Endothelial cell of umbilical vein (primary cell): ENCODE measurements at regions not wholly inside any gene's neighbourhood (a gene's known extent, or its start where the extent isn't known, plus 50 kb on each side); places are given as distances from the start of the nearest gene placed in this dataset.

ENCODE experiments used
- BruUV-seq: library from RNA; stranded (reverse); fragments of 400-500 nt; replicated peaks from 2 replicates; lab custom pipeline; 2021; lab: Mats Ljungman, UMichigan
- CTCF ChIA-PET: fragments of 300-600, 350-600 bp; sonication (Branson Sonifier 250); formaldehyde crosslinking; loops from one replicate; lab custom pipeline; 2021; ENCODE audit warnings: antibody characterized with exemption, inconsistent platforms; lab: Charles Lee
- POLR2A ChIA-PET: fragments of 300-600, 350-600 bp; sonication (Branson Sonifier 250); formaldehyde crosslinking; loops from one replicate; lab custom pipeline; 2021; ENCODE audit warnings: antibody characterized with exemption, inconsistent platforms; lab: Charles Lee
- DNase-seq: peaks from one replicate; pipeline ENCODE4 v3.0.0-alpha.2; 2011; ENCODE audit warnings: low read depth, low spot score
- FAIRE-seq: peaks from 2 replicates; lab custom pipeline; 2011; peaks lifted over from hg19 to GRCh38; lab: Jason Lieb, UNC
- H2AFZ ChIP-seq: 2 replicates; pipeline ENCODE4 v1.6.0; 2012; ENCODE audit warnings: low read depth, low read length, control low read depth, inconsistent platforms
- H3K27ac ChIP-seq: 2 replicates; pipeline ENCODE4 v1.5.1; 2011; ENCODE audit warnings: low read depth, mild to moderate bottlenecking, control low read depth, low read length, moderate library complexity; ENCODE audit not compliant: insufficient read depth
- H3K27me3 ChIP-seq, 2 experiments: 2 replicates each; pipeline versions ENCODE4 v1.6.0 to v1.6.1; 2011; ENCODE audit warnings: low read length in 2 of 2, mixed read lengths in 1 of 2; ENCODE audit not compliant: control insufficient read depth in 2 of 2, insufficient read depth in 2 of 2
- H3K36me3 ChIP-seq, 2 experiments: 2 replicates in 1 of 2; 3 replicates in 1 of 2; pipeline ENCODE4 v1.5.1; 2011; ENCODE audit warnings: low read length in 2 of 2, mild to moderate bottlenecking in 1 of 2, moderate library complexity in 1 of 2; ENCODE audit not compliant: control insufficient read depth in 2 of 2, insufficient read depth in 2 of 2; ENCODE audit errors: extremely low read depth in 1 of 2
- H3K4me1 ChIP-seq: 3 replicates; pipeline ENCODE4 v1.5.1; 2011; ENCODE audit warnings: mild to moderate bottlenecking, low read length; ENCODE audit not compliant: control insufficient read depth, insufficient read depth; ENCODE audit errors: extremely low read depth
- H3K4me2 ChIP-seq: 2 replicates; pipeline ENCODE4 v1.6.1; 2011; ENCODE audit warnings: low read length, control low read depth, mixed read lengths; ENCODE audit not compliant: insufficient read depth
- H3K4me3 ChIP-seq, 3 experiments: fragments of 200-600 bp in 1 of 3; sonication (generic), shearing (Covaris generic) in 1 of 3; replicated peaks in 1 of 3; 2 replicates each; pipeline ENCODE4 v1.5.1; 2011 to 2016; ENCODE audit warnings: control low read depth in 3 of 3, low read length in 3 of 3, mild to moderate bottlenecking in 2 of 3, inconsistent platforms in 1 of 3, low read depth in 1 of 3, moderate library complexity in 1 of 3; ENCODE audit not compliant: insufficient read depth in 1 of 3
- H3K79me2 ChIP-seq: 2 replicates; pipeline ENCODE4 v1.6.0; 2012; ENCODE audit warnings: low read length, inconsistent platforms; ENCODE audit not compliant: control insufficient read depth, insufficient read depth
- H3K9ac ChIP-seq: replicated peaks from 2 replicates; pipeline ENCODE3; 2011; ENCODE audit warnings: low read length, control low read depth; ENCODE audit not compliant: insufficient read depth; ENCODE audit errors: extremely low read depth
- H3K9me1 ChIP-seq: replicated peaks from 3 replicates; pipeline ENCODE4 v1.6.0; 2011; ENCODE audit warnings: mild to moderate bottlenecking, low read length; ENCODE audit not compliant: control insufficient read depth, insufficient read depth; ENCODE audit errors: extremely low read depth
- H3K9me3 ChIP-seq: replicated peaks from 2 replicates; pipeline ENCODE4 v1.5.1; 2012; ENCODE audit warnings: low read length, inconsistent platforms; ENCODE audit not compliant: control insufficient read depth, insufficient read depth
- H4K20me1 ChIP-seq: replicated peaks from 2 replicates; pipeline ENCODE3; 2011; ENCODE audit warnings: mild to moderate bottlenecking, low read length; ENCODE audit not compliant: control insufficient read depth, insufficient read depth; ENCODE audit errors: extremely low read depth
- EZH2 ChIP-seq: IDR thresholded peaks from 2 replicates; pipeline ENCODE4 v1.6.1; 2012; ENCODE audit warnings: borderline replicate concordance, low read depth, mild to moderate bottlenecking, moderate library complexity, low read length, inconsistent platforms; ENCODE audit not compliant: severe bottlenecking
- FOS ChIP-seq: IDR thresholded peaks from 2 replicates; pipeline ENCODE4 v1.6.1; 2011; ENCODE audit warnings: mild to moderate bottlenecking, low read length, moderate library complexity, borderline replicate concordance; ENCODE audit not compliant: insufficient read depth
- GATA2 ChIP-seq: IDR thresholded peaks from 2 replicates; pipeline ENCODE4 v1.7.0; 2011; ENCODE audit warnings: low read depth, mild to moderate bottlenecking, moderate library complexity, mixed read lengths, low read length; ENCODE audit not compliant: insufficient read length, insufficient read depth
- JUN ChIP-seq: IDR thresholded peaks from 2 replicates; pipeline ENCODE4 v1.6.1; 2011; ENCODE audit warnings: borderline replicate concordance, low read depth; ENCODE audit not compliant: insufficient read length, insufficient read depth
- MYC ChIP-seq: IDR thresholded peaks from one replicate; pipeline ENCODE4 v1.6.1; 2011; ENCODE audit warnings: mild to moderate bottlenecking, low read depth, low read length
- POLR2A ChIP-seq: IDR thresholded peaks from 2 replicates; pipeline ENCODE4 v1.6.1; 2012; ENCODE audit warnings: low read depth, mild to moderate bottlenecking, control low read depth, low read length
- POLR2AphosphoS5 ChIP-seq: IDR thresholded peaks from 2 replicates; pipeline ENCODE4 v1.6.1; 2012; ENCODE audit warnings: low read depth, mild to moderate bottlenecking, control low read depth, low read length, moderate library complexity; ENCODE audit not compliant: insufficient read depth
- dilution Hi-C: fragments of 300-500 bp; cut with MboI; formaldehyde crosslinking; loops from one replicate; pipeline ENCODE4 v1.15.0; 2019; ENCODE audit warnings: low sequenced_read_pairs; ENCODE audit not compliant: extremely low pct_ligation_motif_present
- intact Hi-C: fragments of 100-400 bp; cut with micrococcal nuclease; formaldehyde crosslinking; loops from one replicate; pipeline ENCODE4 v1.10.0; 2022
- TF ChIP-seq, protein P1 (sequence below), 2 donors: IDR thresholded peaks; 1 replicate in 1 of 2; 2 replicates in 1 of 2; pipeline ENCODE4 v1.5.1; 2011; ENCODE audit warnings: low read length in 2 of 2, mild to moderate bottlenecking in 2 of 2, moderate library complexity in 2 of 2, control low read depth in 1 of 2, inconsistent platforms in 1 of 2, low read depth in 1 of 2; ENCODE audit not compliant: insufficient read depth in 1 of 2; ENCODE audit errors: extremely low read depth in 1 of 2
- TF ChIP-seq, protein P2 (sequence below): IDR thresholded peaks from 2 replicates; pipeline ENCODE4 v1.6.1; 2011; ENCODE audit not compliant: insufficient read depth, insufficient read length

DNA sequence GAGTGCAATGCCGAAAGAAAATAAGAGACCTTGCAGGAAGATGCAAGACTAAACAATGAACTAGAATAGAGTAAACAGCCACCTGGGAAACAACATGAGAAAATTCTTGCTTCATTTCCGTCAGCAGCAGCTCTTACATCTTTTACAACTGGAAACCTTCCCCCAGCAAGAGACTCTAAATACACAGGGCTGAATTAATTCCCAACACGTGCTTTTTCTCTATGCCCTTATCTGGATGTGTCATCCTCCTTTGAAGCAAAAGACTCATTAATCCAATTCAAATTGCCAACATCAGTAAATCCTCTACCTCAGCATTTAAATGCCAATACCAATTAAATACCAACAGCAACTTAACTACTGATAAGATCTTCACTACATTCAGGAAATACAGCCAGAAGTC lies 99.0 kb upstream of the PDE1C start:
- DNase-seq (no peak), FAIRE-seq (no peak)
- H3K27ac ChIP-seq, result no peak overlapping the region
- H4K20me1 ChIP-seq, result no peaks in the 10 kb centered on the region
- BruUV-seq, result no TSS peak
- no peak overlapping the region for H2AFZ ChIP-seq
- no peaks in the 10 kb centered on the region for H3K4me1 ChIP-seq
- H3K36me3 ChIP-seq, result no peaks in the 10 kb centered on the region
- no peaks in the 10 kb centered on the region for H3K9me3 ChIP-seq
- no peaks in the 10 kb centered on the region for H3K27me3 ChIP-seq
- no peak overlapping the region for H3K9ac ChIP-seq
- ChIA-PET CTCF (interaction anchor here (1.1 kb wide), 1 partner anchor 35 kb away, joined by 3 read pairs; no protein-coding TSS in a partner anchor), POLR2A (no interaction called here)
- intact Hi-C loops, result no loop called here
- dilution Hi-C loops, result no loop called here
- no peaks in the 10 kb centered on the region for H3K79me2 ChIP-seq
- TF ChIP-seq POLR2A (no peak), EZH2 (no peak), GATA2 (no peak), POLR2AphosphoS5 (no peak), FOS (no peak), MYC (no peak), JUN (no peak)
- TF ChIP-seq, protein P1, sequence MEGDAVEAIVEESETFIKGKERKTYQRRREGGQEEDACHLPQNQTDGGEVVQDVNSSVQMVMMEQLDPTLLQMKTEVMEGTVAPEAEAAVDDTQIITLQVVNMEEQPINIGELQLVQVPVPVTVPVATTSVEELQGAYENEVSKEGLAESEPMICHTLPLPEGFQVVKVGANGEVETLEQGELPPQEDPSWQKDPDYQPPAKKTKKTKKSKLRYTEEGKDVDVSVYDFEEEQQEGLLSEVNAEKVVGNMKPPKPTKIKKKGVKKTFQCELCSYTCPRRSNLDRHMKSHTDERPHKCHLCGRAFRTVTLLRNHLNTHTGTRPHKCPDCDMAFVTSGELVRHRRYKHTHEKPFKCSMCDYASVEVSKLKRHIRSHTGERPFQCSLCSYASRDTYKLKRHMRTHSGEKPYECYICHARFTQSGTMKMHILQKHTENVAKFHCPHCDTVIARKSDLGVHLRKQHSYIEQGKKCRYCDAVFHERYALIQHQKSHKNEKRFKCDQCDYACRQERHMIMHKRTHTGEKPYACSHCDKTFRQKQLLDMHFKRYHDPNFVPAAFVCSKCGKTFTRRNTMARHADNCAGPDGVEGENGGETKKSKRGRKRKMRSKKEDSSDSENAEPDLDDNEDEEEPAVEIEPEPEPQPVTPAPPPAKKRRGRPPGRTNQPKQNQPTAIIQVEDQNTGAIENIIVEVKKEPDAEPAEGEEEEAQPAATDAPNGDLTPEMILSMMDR (IDR thresholded peaks at IDR 0.05; ENCODE audit: extremely low read depth in 1 of 2, insufficient read depth in 1 of 2, low read depth in 1 of 2, low read length in 2 of 2), result no peak
- TF ChIP-seq, protein P2, sequence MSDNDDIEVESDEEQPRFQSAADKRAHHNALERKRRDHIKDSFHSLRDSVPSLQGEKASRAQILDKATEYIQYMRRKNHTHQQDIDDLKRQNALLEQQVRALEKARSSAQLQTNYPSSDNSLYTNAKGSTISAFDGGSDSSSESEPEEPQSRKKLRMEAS, result no peak
- H3K4me3 ChIP-seq, result no peak overlapping the region
- no peaks in the 10 kb centered on the region for H3K9me1 ChIP-seq
- H3K4me2 ChIP-seq, result no peak overlapping the region
